ENCODE measurements at regions not wholly inside any gene's neighbourhood (a gene's known extent, or its start where the extent isn't known, plus 50 kb on each side); places are given as distances from the start of the nearest gene placed in this dataset.

DNA sequence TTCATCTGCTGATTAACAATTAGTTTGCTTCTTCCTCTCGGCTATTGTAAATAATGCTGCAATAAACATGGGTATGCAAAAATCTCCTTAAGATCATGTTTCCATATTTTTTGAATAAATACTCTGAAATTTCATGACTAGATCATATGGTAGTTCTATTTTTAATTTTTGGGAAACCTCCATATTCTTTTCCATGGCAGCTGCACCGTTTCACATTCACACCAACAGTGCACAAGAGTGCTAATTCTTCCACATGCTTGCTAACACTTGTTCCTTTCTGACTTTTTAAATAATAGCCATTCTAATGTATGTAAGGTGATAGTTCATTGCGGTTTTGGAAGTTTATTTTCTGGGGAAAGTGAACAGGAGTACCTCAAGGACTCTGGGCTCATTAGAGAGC is 52.6 kb upstream of the TACR1 start:
- Histone ChIP-seq H3K9ac (ENCODE audit: low read length) (no peak overlapping the region), H3K4me3 (ENCODE audit: low read depth, low read length) (no peak overlapping the region), H3K4me1 (ENCODE audit: control insufficient read depth, insufficient read depth, low read length) (no peaks in the 10 kb centered on the region), H3K27ac (ENCODE audit: low read depth, low read length) (no peak overlapping the region), H3K9me3 (ENCODE audit: control insufficient read depth, insufficient read depth, low read depth, low read length) (peaks cover 26% of the 10 kb centered on the region), H3K36me3 (ENCODE audit: control insufficient read depth, insufficient read depth, low read length) (no peaks in the 10 kb centered on the region), H3K27me3 (ENCODE audit: control insufficient read depth, insufficient read depth, low read length) (no peaks in the 10 kb centered on the region)

Data from HUES6 (cell line).